Chondrocyte (in vitro differentiated cells): ENCODE measurements at regions not wholly inside any gene's neighbourhood (a gene's known extent, or its start where the extent isn't known, plus 50 kb on each side); places are given as distances from the start of the nearest gene placed in this dataset.
"Not testable (repeated sequence)": the region's sequence is repeated elsewhere in the genome, so short reads cannot be mapped to it uniquely, and the experiment has no call there.

ENCODE experiments used
- DNase-seq: peaks from one replicate; pipeline ENCODE4 v3.0.0; 2021; ENCODE audit warnings: mixed read lengths, low spot score
- H3K27ac Mint-ChIP-seq: one replicate; pipeline ENCODE4 v1.8.0; 2021; ENCODE audit warnings: mild to moderate bottlenecking, moderate library complexity, mixed read lengths; ENCODE audit not compliant: unreplicated experiment
- H3K27me3 Mint-ChIP-seq: 2 replicates; pipeline ENCODE4 v1.8.0; 2021; ENCODE audit warnings: low read depth, mixed read lengths
- H3K36me3 Mint-ChIP-seq: 2 replicates; pipeline ENCODE4 v1.8.0; 2021; ENCODE audit warnings: low read depth, mixed read lengths
- H3K4me1 Mint-ChIP-seq: 2 replicates; pipeline ENCODE4 v1.8.0; 2021; ENCODE audit warnings: low read depth, mild to moderate bottlenecking, mixed read lengths
- H3K4me3 Mint-ChIP-seq: one replicate; pipeline ENCODE4 v1.8.0; 2021; ENCODE audit warnings: mild to moderate bottlenecking, moderate library complexity, mixed read lengths; ENCODE audit not compliant: unreplicated experiment
- H3K9me3 Mint-ChIP-seq: 2 replicates; pipeline ENCODE4 v1.8.0; 2021; ENCODE audit warnings: low read depth, mixed read lengths
- TF ChIP-seq, protein P1 (sequence below): fragments of 200-600 bp; sonication (generic); IDR thresholded peaks from 2 replicates; pipeline ENCODE4 v1.5.0; 2021; ENCODE audit warnings: antibody characterized with exemption, mild to moderate bottlenecking, moderate library complexity

DNA sequence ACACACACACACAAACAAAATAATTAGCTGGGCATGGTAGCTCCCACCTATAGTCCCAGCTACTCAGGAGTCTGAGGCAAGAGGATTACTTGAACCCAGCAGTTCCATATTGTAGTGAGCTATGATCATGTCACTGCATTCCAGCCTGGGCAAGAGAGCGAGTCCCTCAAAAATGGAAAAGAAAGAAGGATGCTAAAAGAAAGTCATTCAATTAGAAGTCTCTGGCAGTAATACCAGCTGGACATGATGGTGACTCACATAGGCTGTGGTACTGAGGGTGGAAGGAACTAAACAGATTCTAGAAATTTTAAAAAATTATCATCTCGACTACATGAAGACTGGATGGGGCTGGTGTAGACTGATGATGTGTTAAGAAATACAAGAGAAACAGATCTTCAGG lies 385.3 kb downstream of the ETV1 start:
- Mint-ChIP-seq H3K27me3 (no peaks in the 10 kb centered on the region), H3K27ac (no peak overlapping the region), H3K4me1 (no peaks in the 10 kb centered on the region), H3K36me3 (no peaks in the 10 kb centered on the region), H3K9me3 (peaks cover 5% of the 10 kb centered on the region), H3K4me3 (no peak overlapping the region)
- DNase-seq = no peak
- TF ChIP-seq, protein P1, sequence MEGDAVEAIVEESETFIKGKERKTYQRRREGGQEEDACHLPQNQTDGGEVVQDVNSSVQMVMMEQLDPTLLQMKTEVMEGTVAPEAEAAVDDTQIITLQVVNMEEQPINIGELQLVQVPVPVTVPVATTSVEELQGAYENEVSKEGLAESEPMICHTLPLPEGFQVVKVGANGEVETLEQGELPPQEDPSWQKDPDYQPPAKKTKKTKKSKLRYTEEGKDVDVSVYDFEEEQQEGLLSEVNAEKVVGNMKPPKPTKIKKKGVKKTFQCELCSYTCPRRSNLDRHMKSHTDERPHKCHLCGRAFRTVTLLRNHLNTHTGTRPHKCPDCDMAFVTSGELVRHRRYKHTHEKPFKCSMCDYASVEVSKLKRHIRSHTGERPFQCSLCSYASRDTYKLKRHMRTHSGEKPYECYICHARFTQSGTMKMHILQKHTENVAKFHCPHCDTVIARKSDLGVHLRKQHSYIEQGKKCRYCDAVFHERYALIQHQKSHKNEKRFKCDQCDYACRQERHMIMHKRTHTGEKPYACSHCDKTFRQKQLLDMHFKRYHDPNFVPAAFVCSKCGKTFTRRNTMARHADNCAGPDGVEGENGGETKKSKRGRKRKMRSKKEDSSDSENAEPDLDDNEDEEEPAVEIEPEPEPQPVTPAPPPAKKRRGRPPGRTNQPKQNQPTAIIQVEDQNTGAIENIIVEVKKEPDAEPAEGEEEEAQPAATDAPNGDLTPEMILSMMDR = no peak

DNA sequence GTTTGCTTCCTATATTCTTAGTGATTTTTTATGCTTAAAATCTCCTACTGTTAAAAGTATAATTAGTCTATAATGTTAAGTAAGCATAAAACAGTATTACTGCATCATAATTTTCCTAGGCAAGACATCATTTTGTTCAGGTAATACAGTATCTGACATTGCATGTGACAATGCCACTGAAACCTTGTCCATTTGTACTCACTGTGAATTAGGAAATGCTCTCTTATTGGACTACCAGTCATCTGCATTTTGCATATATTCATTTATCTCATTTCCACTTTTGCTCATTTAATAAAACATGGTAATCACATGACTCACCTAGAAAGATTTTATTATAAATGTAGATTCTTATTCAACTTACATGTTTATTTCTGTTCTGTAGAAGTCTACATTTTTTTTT lies 379.1 kb downstream of the ETV1 start:
- no peak overlapping the region for H3K4me3 Mint-ChIP-seq
- H3K36me3 Mint-ChIP-seq = no peaks in the 10 kb centered on the region
- no peaks in the 10 kb centered on the region for H3K4me1 Mint-ChIP-seq
- TF ChIP-seq, protein P1 = no peak
- peaks cover 5% of the 10 kb centered on the region for H3K9me3 Mint-ChIP-seq
- H3K27me3 Mint-ChIP-seq = no peaks in the 10 kb centered on the region
- no peak for DNase-seq
- H3K27ac Mint-ChIP-seq = no peak overlapping the region

DNA sequence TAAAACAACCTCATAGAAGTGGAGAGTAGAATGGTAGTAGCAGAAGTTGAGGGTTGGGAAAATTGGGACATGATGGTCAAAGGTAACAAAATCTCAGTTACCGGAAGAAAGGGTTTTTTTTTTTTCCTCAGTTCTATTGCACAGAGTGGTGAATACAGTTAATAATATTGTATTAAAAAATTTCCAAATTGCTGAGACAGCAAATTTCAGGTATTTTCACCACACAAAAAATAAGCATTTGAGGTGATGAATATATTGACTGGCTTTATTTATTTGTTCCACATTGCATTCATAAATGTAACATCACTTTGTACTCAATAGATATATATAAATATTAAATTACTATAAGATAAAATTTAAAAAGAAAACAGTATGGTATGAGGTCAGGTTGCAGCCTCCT lies 373.8 kb downstream of the ETV1 start:
- Mint-ChIP-seq H3K27me3 (no peaks in the 10 kb centered on the region), H3K27ac (no peak overlapping the region), H3K36me3 (no peaks in the 10 kb centered on the region), H3K9me3 (peaks cover 4% of the 10 kb centered on the region), H3K4me1 (no peaks in the 10 kb centered on the region), H3K4me3 (no peak overlapping the region)
- TF ChIP-seq, protein P1 = no peak
- DNase-seq = no peak

DNA sequence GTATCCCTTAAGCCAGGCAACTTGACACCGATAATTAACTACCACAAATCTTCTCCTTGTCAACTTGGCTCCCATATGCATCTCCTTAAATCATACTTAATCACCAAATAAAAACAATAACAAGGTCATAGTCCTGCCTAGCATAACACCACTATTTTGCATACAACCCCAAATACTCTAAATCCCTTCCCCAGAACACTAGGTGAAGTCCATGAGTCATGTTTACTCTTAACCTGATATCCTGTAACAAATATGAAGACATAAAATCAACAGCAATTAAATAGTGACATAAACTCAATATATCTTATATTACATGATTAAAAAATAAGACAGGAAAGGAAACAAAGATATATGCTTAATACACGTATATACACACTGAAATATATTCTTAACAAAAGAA lies 362.0 kb downstream of the ETV1 start:
- H3K9me3 Mint-ChIP-seq = peaks cover 6% of the 10 kb centered on the region
- no peaks in the 10 kb centered on the region for H3K36me3 Mint-ChIP-seq
- DNase-seq = no peak
- no peaks in the 10 kb centered on the region for H3K4me1 Mint-ChIP-seq
- H3K27me3 Mint-ChIP-seq = no peaks in the 10 kb centered on the region
- H3K27ac Mint-ChIP-seq = no peak overlapping the region
- no peak overlapping the region for H3K4me3 Mint-ChIP-seq
- TF ChIP-seq, protein P1 = no peak

DNA sequence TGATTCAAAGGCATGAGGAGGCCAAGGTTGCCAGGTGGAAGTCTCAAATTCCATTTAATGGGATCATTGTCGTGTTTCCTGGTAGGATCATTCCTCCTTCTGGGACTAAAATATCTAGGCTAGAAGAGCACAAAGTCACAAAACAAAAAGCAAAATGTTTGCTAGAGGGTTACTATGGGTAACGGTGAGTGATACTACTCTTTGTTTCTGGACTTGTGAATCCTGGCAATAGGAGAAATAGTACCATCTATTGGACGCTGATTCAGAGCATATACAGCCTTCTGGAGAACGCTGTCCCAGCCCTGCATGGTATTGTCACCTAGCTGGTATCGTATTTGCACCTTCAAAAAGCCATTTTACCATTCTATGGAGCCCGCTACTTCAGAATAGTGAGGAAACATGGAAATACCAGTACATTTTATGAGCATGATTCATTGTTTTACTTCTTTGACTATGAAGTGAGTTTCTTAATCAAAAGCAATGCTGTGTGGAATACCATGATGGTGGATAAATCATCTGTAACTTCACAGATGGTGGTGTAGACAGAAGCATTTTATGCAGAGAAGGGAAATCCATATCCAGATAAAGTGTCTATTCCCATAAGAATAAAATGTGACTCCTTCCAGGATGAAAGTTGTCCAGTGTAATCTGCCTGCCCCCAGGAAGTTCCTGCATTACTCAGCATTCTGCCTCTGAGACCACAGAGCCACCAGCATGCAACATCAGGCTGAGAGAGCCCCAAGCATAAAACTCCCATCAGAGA lies 361.0 kb downstream of the ETV1 start:
- peaks cover 6% of the 10 kb centered on the region for H3K9me3 Mint-ChIP-seq
- H3K4me1 Mint-ChIP-seq = no peaks in the 10 kb centered on the region
- DNase-seq = no peak
- TF ChIP-seq, protein P1 = no peak
- no peaks in the 10 kb centered on the region for H3K27me3 Mint-ChIP-seq
- H3K27ac Mint-ChIP-seq = no peak overlapping the region
- no peak overlapping the region for H3K4me3 Mint-ChIP-seq
- H3K36me3 Mint-ChIP-seq = no peaks in the 10 kb centered on the region

DNA sequence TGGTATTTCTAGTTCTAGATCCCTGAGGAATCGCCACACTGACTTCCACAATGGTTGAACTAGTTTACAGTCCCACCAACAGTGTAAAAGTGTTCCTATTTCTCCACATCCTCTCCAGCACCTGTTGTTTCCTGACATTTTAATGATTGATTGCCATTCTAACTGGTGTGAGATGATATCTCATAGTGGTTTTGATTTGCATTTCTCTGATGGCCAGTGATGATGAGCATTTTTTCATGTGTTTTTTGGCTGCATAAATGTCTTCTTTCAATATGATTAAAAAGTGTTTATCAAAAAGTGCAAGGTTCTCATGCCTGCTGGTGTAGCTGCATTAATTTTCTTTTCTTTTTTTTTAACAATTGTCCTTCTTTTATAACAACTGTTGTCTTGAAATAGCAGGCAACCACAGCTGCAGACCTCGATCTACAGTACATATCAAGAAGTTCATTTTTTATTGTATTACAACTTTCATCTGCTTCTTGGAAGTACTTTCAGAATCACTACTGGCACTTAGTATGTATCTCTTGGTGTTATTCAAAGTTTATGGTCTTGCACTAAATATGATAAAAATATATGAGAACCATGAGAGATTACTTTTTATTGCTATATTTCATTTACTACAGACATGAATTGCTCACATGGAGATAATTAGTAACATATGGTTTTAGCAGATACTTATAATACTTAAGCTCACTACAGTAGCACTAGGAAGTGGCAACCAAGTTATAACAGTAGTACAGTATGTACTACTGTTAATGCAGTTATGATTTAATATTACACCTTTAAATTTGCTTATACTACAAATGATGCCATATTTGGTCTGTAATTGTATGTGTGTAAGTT lies 358.0 kb downstream of the ETV1 start:
- DNase-seq = not testable (repeated sequence)

More for the DNA sequence above, 358.0 kb downstream of the ETV1 start:
- H3K27ac Mint-ChIP-seq, H3K4me3 Mint-ChIP-seq, H3K36me3 Mint-ChIP-seq, H3K9me3 Mint-ChIP-seq, H3K27me3 Mint-ChIP-seq, H3K4me1 Mint-ChIP-seq: not testable (repeated sequence)
